LNCaP clone FGC (cell line): ENCODE measurements at regions not wholly inside any gene's neighbourhood (a gene's known extent, or its start where the extent isn't known, plus 50 kb on each side); places are given as distances from the start of the nearest gene placed in this dataset.

Source experiments
- DNase-seq: peaks from one replicate; pipeline ENCODE4 v3.0.0-alpha.2; 2011; ENCODE audit warnings: low read depth
- H3K4me3 ChIP-seq: 2 replicates; pipeline ENCODE4 v1.5.1; 2011; ENCODE audit warnings: mild to moderate bottlenecking, low read depth, low read length, control low read depth
- CTCF ChIP-seq: IDR thresholded peaks from 2 replicates; pipeline ENCODE4 v1.5.1; 2012; ENCODE audit warnings: mild to moderate bottlenecking; ENCODE audit not compliant: control insufficient read depth, insufficient read depth; ENCODE audit errors: extremely low read depth

DNA sequence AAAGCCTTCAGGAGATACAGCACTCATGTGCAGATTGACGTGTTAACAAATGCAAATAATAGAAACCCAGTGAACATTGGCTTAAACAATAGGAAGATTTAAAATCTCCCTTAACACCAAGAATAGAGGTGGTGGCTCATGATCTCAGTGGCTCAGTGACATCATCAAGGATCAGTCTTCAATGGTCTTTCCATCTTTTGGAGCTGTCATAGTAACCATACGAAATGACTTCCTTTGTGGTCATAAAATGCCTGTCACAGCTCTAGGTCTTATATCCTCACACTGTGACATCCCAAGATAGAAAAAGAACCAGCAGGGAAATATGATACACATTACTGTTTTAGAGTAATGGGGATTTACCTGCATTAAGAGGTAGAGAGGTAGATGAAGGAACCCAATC is 59.6 kb upstream of the ACKR3 start:
- DNase-seq: no peak
- no peak overlapping the region for H3K4me3 ChIP-seq
- no peak for TF ChIP-seq CTCF

- no peak overlapping the region for H3K4me3 ChIP-seq
- TF ChIP-seq CTCF: no peak
Observed at GRCh38 chr2:236511266-236511665, 58.4 kb upstream of the ACKR3 start.

GRCh38 chr2:236512267-236512666 is 57.4 kb upstream of the ACKR3 start:
- no peak for TF ChIP-seq CTCF
- DNase-seq: no peak
- H3K4me3 ChIP-seq: no peak overlapping the region

More at GRCh38 chr2:236511266-236511665, 58.4 kb upstream of the ACKR3 start:
- no peak for DNase-seq

GRCh38 chr2:236512902-236513435 is 56.7 kb upstream of the ACKR3 start:
- DNase-seq: no peak
- TF ChIP-seq CTCF: peak; percentile 56
- no peak overlapping the region for H3K4me3 ChIP-seq

GRCh38 chr2:236513956-236514355 is 55.7 kb upstream of the ACKR3 start:
- no peak for TF ChIP-seq CTCF
- no peak for DNase-seq
- no peak overlapping the region for H3K4me3 ChIP-seq

DNA sequence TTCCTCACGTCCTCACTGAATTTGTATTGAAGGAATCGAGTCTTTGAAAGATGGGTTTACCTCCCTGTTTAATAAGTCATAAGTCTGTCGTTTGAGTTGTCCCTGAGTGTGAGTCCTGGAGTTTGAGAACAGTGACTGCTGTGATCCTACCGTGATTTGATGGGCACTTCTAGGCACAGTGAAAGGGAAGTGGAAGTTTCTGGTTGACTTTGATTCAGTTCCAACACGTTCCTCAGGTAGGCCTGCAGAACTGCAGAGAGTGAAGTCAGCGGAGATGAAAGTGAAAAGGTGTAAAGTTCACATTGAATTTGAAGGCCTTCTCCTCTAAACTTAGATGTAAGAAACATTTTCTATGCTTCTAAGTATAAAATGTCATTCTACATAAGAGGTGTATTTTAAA is 52.9 kb upstream of the ACKR3 start:
- H3K4me3 ChIP-seq: no peak overlapping the region
- no peak for TF ChIP-seq CTCF
- DNase-seq: no peak
